HS-27A (cell line): ENCODE measurements at regions not wholly inside any gene's neighbourhood (a gene's known extent, or its start where the extent isn't known, plus 50 kb on each side); places are given as distances from the start of the nearest gene placed in this dataset.
"Not testable (repeated sequence)": the region's sequence is repeated elsewhere in the genome, so short reads cannot be mapped to it uniquely, and the experiment has no call there.

Experiments
- DNase-seq: peaks from one replicate; pipeline ENCODE4 v3.0.0-alpha.2; 2012; ENCODE audit warnings: low read depth, missing footprints

DNA sequence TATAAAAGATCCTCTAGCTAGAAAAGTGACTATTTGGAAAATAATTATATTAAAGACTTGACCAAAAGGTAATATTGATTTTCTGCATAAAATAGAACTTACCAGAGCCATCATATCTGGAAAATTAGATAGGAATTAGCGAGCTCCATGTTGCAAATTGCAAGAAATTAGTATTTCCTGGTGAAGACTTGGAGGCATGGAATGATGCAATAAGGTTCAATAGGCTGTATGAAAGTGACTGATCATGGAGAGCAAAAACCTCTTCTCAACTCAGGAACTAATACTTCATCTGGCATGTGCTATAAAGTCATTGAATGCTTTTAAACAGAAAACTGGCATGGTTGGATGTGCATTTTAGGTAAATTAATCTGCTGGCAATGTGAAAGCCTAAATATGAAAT, 66.3 kb upstream of the UFM1 start:
- no peak for DNase-seq

GRCh38 chr13:38265132-38265497, 84.5 kb upstream of the UFM1 start:
- DNase-seq = no peak

DNA sequence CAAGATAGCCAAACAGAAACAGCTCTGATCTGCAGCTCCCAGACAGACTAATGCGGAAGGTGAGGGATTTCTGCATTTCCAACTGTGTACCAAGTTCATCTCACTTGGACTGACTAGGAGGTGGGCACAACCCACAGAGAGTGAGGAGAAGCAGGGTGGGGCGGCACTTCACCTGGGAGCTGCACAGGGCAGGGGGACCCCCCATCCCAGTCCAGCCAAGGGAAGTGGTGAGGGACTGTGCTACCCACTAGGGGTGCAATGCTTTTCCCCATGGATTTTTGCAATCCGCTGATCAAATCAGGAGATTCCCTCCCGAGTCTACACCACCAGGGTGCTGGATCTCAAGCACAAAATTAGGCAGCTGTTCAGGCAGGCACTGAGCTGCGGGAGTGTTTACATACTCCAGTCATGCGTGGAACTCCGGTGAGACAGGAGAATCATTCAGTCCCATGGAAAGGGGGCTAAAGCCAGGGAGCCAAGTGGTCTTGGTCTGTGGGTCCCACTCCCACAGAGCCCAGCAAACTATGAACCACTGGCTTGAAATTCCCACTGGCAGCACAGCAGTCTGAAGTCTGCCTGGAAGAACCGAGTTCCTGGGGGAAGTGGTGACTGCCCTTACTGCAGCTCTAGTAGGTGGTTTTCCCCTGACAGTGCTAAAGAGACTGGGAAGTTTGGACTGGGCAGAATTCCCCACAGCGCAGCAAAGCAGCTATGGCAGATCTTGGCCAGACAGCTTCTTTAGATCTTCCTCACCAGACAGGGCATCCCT, 85.1 kb upstream of the UFM1 start:
- DNase-seq = no peak

GRCh38 chr13:38262211-38262610, 87.4 kb upstream of the UFM1 start:
- DNase-seq = peak; percentile 20

DNA sequence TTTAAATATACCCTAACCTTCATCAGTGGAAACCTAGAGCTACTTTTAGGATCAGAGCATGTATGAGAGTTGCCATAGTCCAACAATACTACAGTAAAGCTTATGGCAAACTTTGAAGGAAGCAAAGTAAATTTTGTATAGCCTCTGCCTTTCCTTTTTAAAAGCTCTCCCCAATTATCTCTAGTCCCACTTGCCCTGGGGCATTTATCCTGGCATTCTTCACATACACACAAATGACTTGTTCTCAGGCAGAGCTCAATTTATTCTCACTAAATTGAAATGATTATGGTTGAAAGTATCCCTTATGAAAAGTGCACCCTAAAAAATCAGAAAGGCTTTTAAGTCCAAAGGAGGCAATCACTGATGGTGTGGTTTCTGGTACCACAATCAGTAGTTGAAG, 94.1 kb upstream of the UFM1 start:
- DNase-seq = no peak

GRCh38 chr13:38239874-38240273, 109.8 kb upstream of the UFM1 start:
- DNase-seq = no peak

GRCh38 chr13:38228322-38228721, 121.3 kb upstream of the UFM1 start:
- no peak for DNase-seq

GRCh38 chr13:38226496-38226895, 123.2 kb upstream of the UFM1 start:
- DNase-seq = no peak

- DNase-seq = no peak
These were observed 126.6 kb upstream of the UFM1 start for GRCh38 chr13:38223089-38223488.

- DNase-seq = not testable (repeated sequence)
These were observed 128.5 kb upstream of the UFM1 start for GRCh38 chr13:38221120-38221519.

DNA sequence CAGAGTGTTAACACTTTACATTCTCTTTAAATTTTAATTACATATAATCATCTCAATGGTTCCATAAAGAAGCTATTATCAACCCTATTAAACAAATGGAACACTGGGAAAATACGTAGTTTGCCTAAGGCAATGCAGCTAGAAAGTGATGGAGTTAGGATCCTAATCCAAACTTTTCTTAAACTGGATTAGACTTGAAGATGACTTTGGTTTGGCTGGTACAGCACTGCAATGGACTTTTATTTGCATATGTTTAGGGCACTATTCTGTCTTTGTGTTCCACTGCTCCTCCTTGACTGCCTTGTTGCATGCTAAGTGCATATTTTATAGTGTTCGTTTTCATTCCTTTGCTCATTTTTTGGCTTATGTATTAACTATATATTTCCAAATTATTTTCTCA, 133.5 kb upstream of the UFM1 start:
- DNase-seq = no peak

DNA sequence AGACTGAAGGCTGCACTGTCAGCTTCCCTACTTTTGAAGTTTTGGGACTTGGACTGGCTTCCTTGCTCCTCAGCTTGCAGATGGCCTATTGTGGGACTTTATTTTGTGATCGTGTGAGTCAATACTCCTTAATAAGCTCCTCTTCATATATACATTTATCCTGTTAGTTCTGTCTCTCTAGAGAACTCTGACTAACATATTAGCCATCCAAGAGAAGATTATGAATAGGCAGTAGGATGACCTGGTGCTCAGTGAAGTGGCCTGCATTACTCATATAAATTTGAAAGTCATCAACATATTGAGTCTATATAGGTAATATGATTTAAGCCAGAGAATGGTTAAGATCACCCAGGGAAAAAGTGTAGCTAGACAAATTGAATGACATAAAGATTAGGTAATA, 136.3 kb upstream of the UFM1 start:
- no peak for DNase-seq

DNA sequence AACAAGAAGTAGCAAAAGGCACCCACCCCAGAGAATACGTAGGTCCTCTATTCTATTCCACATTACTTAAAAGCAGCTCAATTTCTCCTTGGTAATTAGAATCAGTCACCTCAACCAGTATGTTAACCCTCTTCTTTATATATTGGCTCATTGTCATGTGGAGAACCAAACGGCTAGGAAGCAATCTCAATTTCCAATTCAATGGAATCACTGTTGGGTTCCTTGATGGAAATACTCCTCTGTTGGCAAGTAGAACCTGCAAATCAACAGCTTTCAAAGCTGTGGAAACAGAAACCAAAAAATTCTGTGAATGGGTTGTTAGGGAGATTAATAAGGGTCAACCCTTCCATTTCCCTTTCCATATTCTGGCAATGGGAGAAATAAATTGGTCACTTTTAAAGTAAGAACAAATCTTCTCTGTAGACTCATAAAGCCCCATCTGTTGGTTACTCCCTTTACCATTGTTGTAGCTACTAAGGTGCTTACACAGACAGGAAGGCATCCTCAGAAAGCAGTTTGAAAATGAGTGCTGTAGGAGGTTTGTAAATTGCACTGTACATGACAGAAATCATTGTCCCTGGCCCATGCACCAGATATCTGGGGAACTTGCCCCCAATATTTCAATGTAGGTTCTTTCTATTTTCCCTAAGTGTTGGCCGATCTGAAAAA, 138.6 kb upstream of the UFM1 start:
- DNase-seq = no peak

DNA sequence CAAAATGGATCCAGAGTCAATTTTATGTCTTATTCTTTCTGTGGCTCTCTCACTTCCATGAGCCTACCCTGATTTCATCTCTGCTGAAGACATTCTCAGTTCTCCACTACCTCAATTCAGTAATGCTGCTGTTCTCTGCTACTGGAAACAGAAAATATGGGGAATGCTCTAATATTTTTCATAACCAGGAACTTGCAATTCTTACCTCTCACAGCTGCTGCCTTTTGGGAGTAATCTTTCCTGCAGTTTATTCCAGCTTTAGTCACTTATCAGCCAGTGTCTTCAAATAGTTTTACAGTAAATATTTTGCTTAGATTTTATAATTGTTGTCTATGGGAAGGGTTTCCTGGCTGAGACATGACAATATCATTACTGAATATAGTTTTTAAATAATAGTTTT, 145.1 kb upstream of the UFM1 start:
- no peak for DNase-seq

DNA sequence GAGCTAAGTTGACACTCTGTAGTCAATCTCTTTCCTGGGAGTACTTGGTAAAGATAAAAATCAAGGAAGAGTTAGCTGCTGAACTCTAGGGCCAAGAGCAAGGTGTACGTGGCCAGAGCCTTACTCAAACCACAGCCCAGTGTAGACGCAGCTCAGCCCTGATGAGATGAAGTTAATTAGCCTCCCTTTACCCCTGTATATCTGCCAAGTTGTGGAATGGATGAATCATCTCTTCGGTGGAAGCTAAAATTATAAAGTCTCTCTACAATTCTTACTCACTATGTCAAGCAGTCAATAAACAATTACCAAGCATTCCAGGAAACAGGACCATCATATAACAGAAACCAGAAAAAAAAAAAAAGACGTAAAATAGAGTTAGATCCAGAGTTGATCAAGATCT, 146.9 kb upstream of the UFM1 start:
- DNase-seq = no peak

- no peak for DNase-seq
These were observed 158.6 kb upstream of the UFM1 start for GRCh38 chr13:38191016-38191415.

DNA sequence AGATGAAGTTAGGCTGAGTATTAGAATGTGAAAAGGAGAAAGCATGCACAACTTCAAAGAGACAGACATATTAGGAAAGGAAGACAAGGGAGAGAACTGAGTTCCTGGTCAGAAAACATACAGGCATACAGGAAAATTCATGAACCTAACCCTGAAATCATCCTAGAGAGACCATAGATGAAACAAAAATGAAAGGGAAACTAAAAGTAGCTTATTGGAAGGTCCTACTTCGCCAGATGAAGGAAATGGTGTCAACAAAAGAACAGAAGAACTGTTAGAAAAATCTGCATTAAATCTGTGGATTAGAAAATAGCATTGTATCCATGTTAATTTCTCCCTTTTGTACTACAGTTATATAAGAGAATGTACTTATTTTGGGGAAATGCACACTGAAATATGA, 169.0 kb upstream of the UFM1 start:
- DNase-seq = no peak

GRCh38 chr13:38180126-38180525, 169.5 kb upstream of the UFM1 start:
- DNase-seq = no peak

DNA sequence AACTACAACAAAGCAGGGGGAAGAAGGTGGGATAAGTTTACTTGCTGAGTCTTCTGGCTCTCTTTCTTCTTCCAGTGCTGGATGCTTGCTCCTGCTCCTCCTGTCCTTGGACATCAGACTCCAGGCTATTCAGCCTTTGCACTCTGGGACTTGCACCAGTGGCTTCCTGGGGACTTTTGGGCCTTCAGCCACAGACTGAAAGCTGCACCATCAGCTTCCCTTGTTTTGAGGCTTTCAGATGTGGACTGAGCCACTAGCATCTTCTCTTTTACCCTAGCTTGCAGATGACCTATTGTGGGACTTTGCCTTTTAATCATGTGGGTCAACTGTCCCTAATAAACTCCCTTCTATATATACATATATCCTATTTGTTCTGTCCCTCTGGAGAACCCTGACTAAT, 173.0 kb upstream of the UFM1 start:
- no peak for DNase-seq

- no peak for DNase-seq
These were observed 176.2 kb upstream of the UFM1 start for GRCh38 chr13:38173403-38173802.

DNA sequence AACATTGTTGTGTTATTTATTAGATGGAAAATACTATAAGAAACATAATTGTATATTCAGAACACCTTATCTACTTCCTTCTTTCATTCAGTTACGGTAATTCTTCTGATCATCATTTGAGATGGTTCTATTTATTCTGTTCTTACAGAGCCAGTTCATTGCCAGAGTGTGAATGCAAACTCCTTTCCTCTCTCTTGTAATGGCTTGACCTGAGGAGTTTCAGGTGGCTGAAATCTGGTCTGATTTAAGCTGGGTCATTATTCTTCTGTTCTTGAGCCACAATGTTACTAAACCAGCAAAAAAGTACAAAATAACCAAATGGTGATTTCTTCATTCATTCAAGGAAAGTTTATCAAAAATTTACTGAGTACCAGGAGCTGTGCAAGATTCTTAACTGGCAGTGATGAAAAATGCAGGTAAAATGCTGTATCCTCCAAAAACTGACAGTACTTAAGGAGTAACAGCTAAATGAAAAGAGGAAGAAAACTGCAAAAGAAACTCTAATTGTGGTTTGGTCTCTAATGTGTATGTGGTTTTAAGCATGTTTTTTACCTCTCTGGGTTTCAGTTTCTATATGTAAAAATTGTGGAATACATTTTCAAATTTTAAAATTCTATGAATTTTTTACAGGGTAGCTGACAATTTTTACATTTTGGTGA, 182.4 kb upstream of the UFM1 start:
- no peak for DNase-seq

DNA sequence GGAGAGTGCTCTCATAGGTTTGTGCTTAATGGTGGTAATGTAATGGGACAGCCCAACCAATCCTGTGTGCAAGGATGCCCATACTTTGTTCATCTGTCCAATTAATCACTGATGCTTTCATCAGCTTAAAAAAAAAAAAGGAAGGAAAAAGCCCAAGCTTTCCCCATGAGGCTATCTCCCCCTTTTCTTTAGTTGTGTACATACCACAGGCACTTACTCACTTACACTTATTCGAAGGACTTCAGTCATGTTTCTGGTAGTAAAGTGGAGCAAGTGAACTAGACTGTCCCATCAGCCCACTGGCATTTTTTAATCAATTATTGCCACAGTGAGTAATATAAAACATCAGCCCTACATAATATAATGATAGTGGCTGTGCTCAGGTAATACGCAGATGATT, 183.5 kb upstream of the UFM1 start:
- DNase-seq = no peak

GRCh38 chr13:38160131-38160530, 189.5 kb upstream of the UFM1 start:
- no peak for DNase-seq

DNA sequence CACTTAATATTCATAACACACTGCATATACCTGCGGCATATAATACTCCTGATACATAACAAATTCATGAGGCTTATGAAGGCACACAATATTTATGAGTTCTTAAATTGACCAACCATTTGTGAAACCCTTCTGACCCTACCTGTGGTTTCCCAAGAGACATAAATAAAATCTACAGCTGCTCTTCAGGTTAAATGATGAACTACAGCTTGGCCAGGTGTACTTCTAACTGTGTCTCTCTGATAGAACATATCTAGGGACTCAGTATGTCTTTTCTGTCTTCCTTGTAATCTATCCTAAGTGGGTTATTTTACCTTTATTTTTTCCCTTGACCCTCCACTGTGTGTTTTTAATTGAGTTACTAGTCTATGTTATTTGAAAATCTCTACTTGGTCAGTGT, 189.9 kb upstream of the UFM1 start:
- no peak for DNase-seq
